HL-60 (cell line): ENCODE measurements at regions not wholly inside any gene's neighbourhood (a gene's known extent, or its start where the extent isn't known, plus 50 kb on each side); places are given as distances from the start of the nearest gene placed in this dataset.

Source experiments
- CTCF ChIP-seq: IDR thresholded peaks from one replicate; pipeline ENCODE4 v1.5.1; 2011; ENCODE audit warnings: low read length, control low read depth, inconsistent platforms; ENCODE audit not compliant: insufficient read depth
- GABPA ChIP-seq: IDR thresholded peaks from 2 replicates; pipeline ENCODE4 v1.6.1; 2012; ENCODE audit warnings: low read depth
- POLR2AphosphoS5 ChIP-seq: IDR thresholded peaks from 2 replicates; pipeline ENCODE4 v1.6.1; 2012; ENCODE audit warnings: low read depth
- REST ChIP-seq: IDR thresholded peaks from 2 replicates; pipeline ENCODE4 v1.6.1; 2012; ENCODE audit warnings: low read depth; ENCODE audit not compliant: insufficient replicate concordance
- SPI1 ChIP-seq: IDR thresholded peaks from 2 replicates; pipeline ENCODE4 v1.6.1; 2012; ENCODE audit warnings: low read depth, mild to moderate bottlenecking, borderline replicate concordance

GRCh38 chr7:46916581-46916980, 665.3 kb downstream of the TNS3 start:
- no peak for TF ChIP-seq CTCF
- no peak for TF ChIP-seq SPI1
- no peak for TF ChIP-seq POLR2AphosphoS5
- no peak for TF ChIP-seq REST
- TF ChIP-seq GABPA = no peak
